Body of pancreas (tissue), 4 donors: ENCODE measurements at regions not wholly inside any gene's neighbourhood (a gene's known extent, or its start where the extent isn't known, plus 50 kb on each side); places are given as distances from the start of the nearest gene placed in this dataset.

Experiments used
- ATAC-seq: fragments of 150-250 bp; one replicate; pipeline ENCODE4 v1.9.1; 2016
- DNase-seq, 4 donors: peaks; one replicate each; pipeline ENCODE4 v3.0.0-alpha.2; 2019
- H3K27ac ChIP-seq, 4 donors: fragments of 200-600 bp; sonication (generic); 1 replicate in 3 of 4; 2 replicates in 1 of 4; pipeline versions ENCODE4 v1.5.1 to v1.6.1; 2016 to 2019; ENCODE audit warnings: mild to moderate bottlenecking in 1 of 4, mixed read lengths in 1 of 4, moderate library complexity in 1 of 4
- H3K27me3 ChIP-seq, 2 donors: fragments of 200-600 bp; sonication (generic); one replicate each; pipeline ENCODE4 v1.6.0; 2016; ENCODE audit warnings: mild to moderate bottlenecking in 1 of 2
- H3K36me3 ChIP-seq, 2 donors: fragments of 200-600 bp; sonication (generic); replicated peaks in 1 of 2; 2 replicates each; pipeline ENCODE4 v1.5.1; 2016; ENCODE audit warnings: low read depth in 2 of 2; ENCODE audit not compliant: insufficient read depth in 1 of 2
- H3K4me1 ChIP-seq: fragments of 200-600 bp; sonication (generic); one replicate; pipeline ENCODE4 v1.6.0; 2016
- H3K4me3 ChIP-seq, 2 donors: fragments of 200-600 bp; sonication (generic); 1 replicate in 1 of 2; 2 replicates in 1 of 2; pipeline ENCODE4 v1.5.1; 2016 to 2019
- H3K9me3 ChIP-seq, 3 donors: fragments of 200-600 bp; sonication (generic); 1 replicate in 2 of 3; 2 replicates in 1 of 3; pipeline ENCODE4 v1.5.1; 2016
- CTCF ChIP-seq, 7 experiments: fragments of 450-650 bp in 4 of 7; fragments of 200-600 bp in 3 of 7; sonication (generic) in 3 of 7; IDR thresholded peaks; one replicate each; pipeline ENCODE4 v1.5.1; 2016 to 2019; ENCODE audit warnings: antibody characterized with exemption in 7 of 7
- POLR2A ChIP-seq, 3 donors: fragments of 450-650 bp; IDR thresholded peaks; one replicate each; pipeline ENCODE4 v1.6.1; 2016; ENCODE audit warnings: antibody characterized with exemption in 3 of 3, mild to moderate bottlenecking in 2 of 3
- WGBS, 2 donors: methylation state at CpG; one replicate each; pipeline ENCODE4 v1.1.5; 2017; 5-methylcytosine and 5-hydroxymethylcytosine counted together
- intact Hi-C: fragments of 100-400 bp; cut with DNase I; formaldehyde crosslinking; loops from one replicate; pipeline ENCODE4 v1.15.1; 2023

GRCh38 chr14:34231626-34232025 lies 230.4 kb downstream of the SPTSSA start:
- Histone ChIP-seq H3K4me3 (no peak overlapping the region), H3K27me3 (no peaks in the 10 kb centered on the region), H3K4me1 (no peaks in the 10 kb centered on the region), H3K36me3 (no peaks in the 10 kb centered on the region), H3K27ac (no peak overlapping the region), H3K9me3 (no peaks in the 10 kb centered on the region)
- TF ChIP-seq CTCF (IDR thresholded peaks at IDR 0.05) (no peak), POLR2A (IDR thresholded peaks at IDR 0.05) (no peak)
- no peak for DNase-seq
- no peak for ATAC-seq
- 49 to 76% methylated on average over 5 of the region's 5 CpGs for WGBS, 2 donors
- intact Hi-C loops, result loop anchor here (10.0 kb wide), 1 partner anchor 387 kb away; no protein-coding TSS in a partner anchor

- DNase-seq (no peak), ATAC-seq (no peak)
- no peak overlapping the region for H3K27ac ChIP-seq
- no peaks in the 10 kb centered on the region for H3K9me3 ChIP-seq
- H3K27me3 ChIP-seq, result no peaks in the 10 kb centered on the region
- intact Hi-C loops, result loop anchor here (10.0 kb wide), 1 partner anchor 124 kb away; no protein-coding TSS in a partner anchor
- WGBS, 2 donors, result 81 to 85% methylated on average over 7 of the region's 7 CpGs
- no peak overlapping the region for H3K4me3 ChIP-seq
- no peaks in the 10 kb centered on the region for H3K36me3 ChIP-seq
- no peak for TF ChIP-seq POLR2A (IDR thresholded peaks at IDR 0.05)
- no peak for TF ChIP-seq CTCF (IDR thresholded peaks at IDR 0.05)
- H3K4me1 ChIP-seq, result no peaks in the 10 kb centered on the region
These were observed 232.9 kb downstream of the SPTSSA start for GRCh38 chr14:34229140-34229539.

GRCh38 chr14:34228650-34228976 lies 233.4 kb downstream of the SPTSSA start:
- Histone ChIP-seq H3K27me3 (no peaks in the 10 kb centered on the region), H3K9me3 (no peaks in the 10 kb centered on the region), H3K36me3 (no peaks in the 10 kb centered on the region), H3K27ac (no peak overlapping the region), H3K4me3 (no peak overlapping the region), H3K4me1 (no peaks in the 10 kb centered on the region)
- intact Hi-C loops, result loop anchor here (10.0 kb wide), 1 partner anchor 124 kb away; no protein-coding TSS in a partner anchor
- 74 to 82% methylated on average over 5 of the region's 5 CpGs for WGBS, 2 donors
- ATAC-seq (no peak), DNase-seq (no peak)
- TF ChIP-seq CTCF (IDR thresholded peaks at IDR 0.05), result no peak
- no peak for TF ChIP-seq POLR2A (IDR thresholded peaks at IDR 0.05)

GRCh38 chr14:34227834-34228649 lies 234.0 kb downstream of the SPTSSA start:
- WGBS, 2 donors, result 32 to 35% methylated on average over 22 of the region's 22 CpGs
- DNase-seq, result peak; percentile 66 to 71 (median 68)
- Histone ChIP-seq H3K4me1 (peaks cover under 1% of the 10 kb centered on the region), H3K27me3 (no peaks in the 10 kb centered on the region), H3K27ac (no peak overlapping the region), H3K9me3 (no peaks in the 10 kb centered on the region), H3K36me3 (no peaks in the 10 kb centered on the region), H3K4me3 (no peak overlapping the region)
- ATAC-seq, result peak; percentile 89
- peak; percentile 59 to 86 (median 78) for TF ChIP-seq CTCF (IDR thresholded peaks at IDR 0.05)
- TF ChIP-seq POLR2A (IDR thresholded peaks at IDR 0.05), result no peak
- intact Hi-C loops, result loop anchor here (10.0 kb wide), 1 partner anchor 123 kb away; no protein-coding TSS in a partner anchor

GRCh38 chr14:34224221-34224620 lies 237.8 kb downstream of the SPTSSA start:
- no peaks in the 10 kb centered on the region for H3K9me3 ChIP-seq
- H3K4me3 ChIP-seq, result no peak overlapping the region
- ATAC-seq, result no peak
- no peaks in the 10 kb centered on the region for H3K36me3 ChIP-seq
- TF ChIP-seq POLR2A (IDR thresholded peaks at IDR 0.05), result no peak
- TF ChIP-seq CTCF (IDR thresholded peaks at IDR 0.05), result no peak
- intact Hi-C loops, result loop anchor here (10.0 kb wide), 1 partner anchor 119 kb away; no protein-coding TSS in a partner anchor
- no peak for DNase-seq
- H3K27ac ChIP-seq, result no peak overlapping the region
- peaks cover 12% of the 10 kb centered on the region for H3K4me1 ChIP-seq
- no peaks in the 10 kb centered on the region for H3K27me3 ChIP-seq
